Activated T-helper 2 cell treated with anti-CD3 and anti-CD28 coated beads, Interferon-gamma antibody, Interleukin-2, Interleukin-4, amounts not matched to agents 10 μg/mL and 5 μg/mL and 100 μg/mL, durations not matched to agents 14 hours and 24 hours and 36 hours (primary cell): ENCODE measurements at regions not wholly inside any gene's neighbourhood (a gene's known extent, or its start where the extent isn't known, plus 50 kb on each side); places are given as distances from the start of the nearest gene placed in this dataset.

ENCODE experiments used
- DNase-seq: peaks from one replicate; pipeline ENCODE4 v3.0.0; 2021; ENCODE audit warnings: low spot score
- H3K27ac Mint-ChIP-seq: one replicate; pipeline ENCODE4 v1.8.0; 2021; ENCODE audit warnings: mixed read lengths
- H3K27me3 Mint-ChIP-seq: one replicate; pipeline ENCODE4 v1.8.0; 2021; ENCODE audit warnings: low read depth, mixed read lengths
- H3K36me3 Mint-ChIP-seq: one replicate; pipeline ENCODE4 v1.8.0; 2021; ENCODE audit warnings: low read depth, mixed read lengths
- H3K4me1 Mint-ChIP-seq: one replicate; pipeline ENCODE4 v1.8.0; 2021; ENCODE audit warnings: low read depth, mixed read lengths
- H3K4me3 Mint-ChIP-seq: one replicate; pipeline ENCODE4 v1.8.0; 2021; ENCODE audit warnings: low read depth, mild to moderate bottlenecking, moderate library complexity, mixed read lengths
- H3K9me3 Mint-ChIP-seq: one replicate; pipeline ENCODE4 v1.8.0; 2021; ENCODE audit warnings: mixed read lengths
- intact Hi-C: fragments of 100-400 bp; cut with micrococcal nuclease; formaldehyde crosslinking; loops from one replicate; pipeline ENCODE4 v1.15.1; 2023

DNA sequence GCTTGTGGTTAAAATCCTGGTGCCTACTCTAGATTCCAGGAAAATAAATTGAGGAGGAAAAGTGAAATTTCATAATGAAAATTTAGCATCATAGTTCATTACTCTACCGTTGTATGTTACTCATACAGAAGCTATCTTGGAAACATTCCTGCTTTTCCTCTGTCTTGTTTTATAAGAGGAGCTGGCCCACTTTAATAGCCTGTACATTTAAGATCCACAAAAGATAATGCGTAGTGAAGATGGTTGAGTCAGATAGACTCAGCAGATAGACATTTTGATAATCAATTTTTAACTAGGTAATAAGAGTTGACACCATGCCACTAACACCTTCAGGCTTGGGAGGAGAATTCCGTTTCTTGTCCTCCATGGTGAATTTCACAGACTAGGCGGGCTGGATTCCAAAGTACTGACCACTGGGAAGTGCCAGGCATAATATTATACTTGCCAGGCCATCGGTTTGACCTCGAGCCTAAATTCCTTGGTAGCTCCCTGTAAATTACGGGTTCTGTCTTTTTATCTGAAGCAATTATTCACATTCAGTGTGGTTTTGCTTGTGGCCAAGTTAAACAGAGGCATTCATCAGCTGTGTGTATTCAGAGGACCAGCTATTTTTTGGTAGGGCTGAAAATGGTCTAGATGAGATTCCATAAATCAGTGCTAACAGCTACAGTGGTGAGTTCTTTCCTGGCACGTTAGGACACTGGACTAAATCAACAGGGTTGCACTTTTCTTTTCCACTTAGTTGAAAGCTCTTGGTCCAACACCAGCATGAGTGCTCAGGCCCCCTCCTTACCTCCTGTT is 111.9 kb upstream of the KAZN start:
- DNase-seq: no peak
- H3K27ac Mint-ChIP-seq: no peak overlapping the region
- no peaks in the 10 kb centered on the region for H3K27me3 Mint-ChIP-seq
- no peak overlapping the region for H3K4me3 Mint-ChIP-seq
- no peaks in the 10 kb centered on the region for H3K36me3 Mint-ChIP-seq
- no peaks in the 10 kb centered on the region for H3K9me3 Mint-ChIP-seq
- H3K4me1 Mint-ChIP-seq: no peaks in the 10 kb centered on the region
- intact Hi-C loops: no loop called here

DNA sequence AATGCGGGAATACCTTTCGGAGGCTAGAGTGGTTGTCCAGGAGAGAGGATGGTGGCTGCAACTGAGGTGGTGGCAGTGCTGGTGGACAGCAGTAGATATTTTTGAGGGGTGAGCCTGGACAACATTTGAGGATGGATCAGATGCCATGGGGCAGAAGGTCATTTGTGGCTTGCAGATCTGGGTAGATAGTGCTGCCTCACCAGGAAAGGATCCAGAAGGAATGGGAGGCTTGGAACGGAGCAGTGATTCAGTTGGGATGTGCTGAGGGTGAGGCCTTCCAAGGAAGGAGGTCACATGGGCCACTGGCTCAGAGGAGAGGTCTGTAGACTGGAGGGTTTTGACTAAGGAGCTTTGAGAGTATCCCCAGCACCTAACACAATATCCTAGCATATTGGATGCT is 110.8 kb upstream of the KAZN start:
- no peaks in the 10 kb centered on the region for H3K4me1 Mint-ChIP-seq
- no peaks in the 10 kb centered on the region for H3K36me3 Mint-ChIP-seq
- no peak for DNase-seq
- no peaks in the 10 kb centered on the region for H3K9me3 Mint-ChIP-seq
- intact Hi-C loops: no loop called here
- no peak overlapping the region for H3K4me3 Mint-ChIP-seq
- H3K27me3 Mint-ChIP-seq: no peaks in the 10 kb centered on the region
- H3K27ac Mint-ChIP-seq: no peak overlapping the region

DNA sequence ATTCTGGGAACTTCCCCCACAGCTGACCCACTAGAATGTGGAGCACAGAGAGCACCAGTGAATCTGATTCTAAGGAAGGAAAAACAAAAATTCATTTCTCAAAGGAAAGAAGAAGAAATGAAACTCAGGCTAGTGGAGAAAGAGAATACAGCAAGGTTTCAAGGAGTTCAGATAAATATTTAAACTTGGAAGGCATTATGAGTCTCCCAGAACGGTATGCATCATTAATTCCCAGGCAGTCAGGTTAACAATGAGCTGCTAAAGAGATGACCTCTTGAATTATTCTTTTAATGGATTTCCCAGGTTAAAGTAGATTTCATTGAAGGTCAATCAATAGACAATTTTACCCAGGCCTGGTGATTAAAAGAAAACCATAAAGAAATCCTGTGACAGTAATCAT is 103.6 kb upstream of the KAZN start:
- Mint-ChIP-seq H3K4me1 (no peaks in the 10 kb centered on the region), H3K27ac (no peak overlapping the region), H3K36me3 (no peaks in the 10 kb centered on the region), H3K4me3 (no peak overlapping the region), H3K27me3 (peaks cover 2% of the 10 kb centered on the region), H3K9me3 (no peaks in the 10 kb centered on the region)
- intact Hi-C loops: no loop called here
- no peak for DNase-seq

DNA sequence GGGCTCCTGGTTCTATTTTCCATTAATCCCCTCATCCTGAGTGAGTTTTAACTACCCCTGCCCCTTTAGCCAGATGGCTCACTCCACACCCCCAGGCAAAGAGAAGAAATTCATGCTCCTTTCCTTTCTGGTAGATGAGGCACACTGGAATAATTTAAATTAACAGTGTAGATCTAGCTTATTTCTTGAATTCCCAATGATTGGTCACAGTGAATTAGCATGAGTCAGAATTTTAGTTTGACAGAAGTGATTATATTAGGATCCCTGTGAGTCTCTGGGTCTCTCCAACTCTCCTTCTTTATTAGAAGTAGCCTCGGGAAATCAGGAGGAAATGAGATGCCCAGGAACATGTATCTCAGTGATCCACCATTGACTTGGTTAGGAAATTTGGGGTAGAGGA is 103.1 kb upstream of the KAZN start:
- Mint-ChIP-seq H3K4me3 (no peak overlapping the region), H3K36me3 (no peaks in the 10 kb centered on the region), H3K9me3 (no peaks in the 10 kb centered on the region), H3K4me1 (peaks cover 3% of the 10 kb centered on the region), H3K27me3 (peaks cover 2% of the 10 kb centered on the region), H3K27ac (no peak overlapping the region)
- intact Hi-C loops: no loop called here
- no peak for DNase-seq

DNA sequence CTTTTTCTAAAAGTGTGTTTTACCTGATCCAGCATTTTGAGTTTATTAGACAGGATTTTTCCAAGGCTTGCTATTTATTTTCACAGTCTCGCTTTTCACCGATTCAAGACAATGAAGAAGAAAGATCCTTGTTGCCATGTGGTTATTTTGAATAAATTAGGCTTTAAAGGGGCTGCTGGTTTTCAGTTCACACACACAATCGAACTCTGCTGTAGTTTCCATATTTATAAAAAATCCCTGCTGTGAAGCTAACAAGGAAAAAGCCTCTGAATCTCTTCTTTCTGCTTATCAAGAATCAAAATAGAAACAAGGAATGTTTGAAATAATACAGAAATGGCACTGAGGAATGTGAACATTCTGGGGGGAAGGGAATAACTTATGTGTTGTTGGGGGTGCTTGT is 102.5 kb upstream of the KAZN start:
- H3K27ac Mint-ChIP-seq: no peak overlapping the region
- no peaks in the 10 kb centered on the region for H3K36me3 Mint-ChIP-seq
- peaks cover 4% of the 10 kb centered on the region for H3K4me1 Mint-ChIP-seq
- H3K27me3 Mint-ChIP-seq: peaks cover 2% of the 10 kb centered on the region
- DNase-seq: no peak
- no peaks in the 10 kb centered on the region for H3K9me3 Mint-ChIP-seq
- no peak overlapping the region for H3K4me3 Mint-ChIP-seq
- intact Hi-C loops: no loop called here

DNA sequence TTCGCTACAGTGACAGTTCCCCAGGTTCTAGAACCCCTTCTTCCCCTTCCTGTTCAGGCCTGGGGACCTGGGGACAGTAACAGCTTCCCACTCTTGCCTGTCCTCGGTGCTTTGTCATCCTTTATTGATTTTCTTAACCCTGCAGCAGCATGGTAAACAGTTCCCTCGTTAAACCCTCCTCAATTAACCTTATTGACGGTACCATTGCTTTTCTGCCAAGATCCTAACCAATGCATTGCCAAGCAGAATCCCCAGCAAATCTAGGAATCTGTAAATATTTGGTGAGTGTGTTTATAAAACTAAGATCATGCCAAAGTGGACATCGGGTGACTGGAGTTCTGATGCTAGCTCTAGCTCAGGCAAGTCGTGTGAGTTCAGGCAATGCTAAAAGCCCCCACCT is 99.6 kb upstream of the KAZN start:
- Mint-ChIP-seq H3K9me3 (no peaks in the 10 kb centered on the region), H3K4me1 (peaks cover 4% of the 10 kb centered on the region)

DNA sequence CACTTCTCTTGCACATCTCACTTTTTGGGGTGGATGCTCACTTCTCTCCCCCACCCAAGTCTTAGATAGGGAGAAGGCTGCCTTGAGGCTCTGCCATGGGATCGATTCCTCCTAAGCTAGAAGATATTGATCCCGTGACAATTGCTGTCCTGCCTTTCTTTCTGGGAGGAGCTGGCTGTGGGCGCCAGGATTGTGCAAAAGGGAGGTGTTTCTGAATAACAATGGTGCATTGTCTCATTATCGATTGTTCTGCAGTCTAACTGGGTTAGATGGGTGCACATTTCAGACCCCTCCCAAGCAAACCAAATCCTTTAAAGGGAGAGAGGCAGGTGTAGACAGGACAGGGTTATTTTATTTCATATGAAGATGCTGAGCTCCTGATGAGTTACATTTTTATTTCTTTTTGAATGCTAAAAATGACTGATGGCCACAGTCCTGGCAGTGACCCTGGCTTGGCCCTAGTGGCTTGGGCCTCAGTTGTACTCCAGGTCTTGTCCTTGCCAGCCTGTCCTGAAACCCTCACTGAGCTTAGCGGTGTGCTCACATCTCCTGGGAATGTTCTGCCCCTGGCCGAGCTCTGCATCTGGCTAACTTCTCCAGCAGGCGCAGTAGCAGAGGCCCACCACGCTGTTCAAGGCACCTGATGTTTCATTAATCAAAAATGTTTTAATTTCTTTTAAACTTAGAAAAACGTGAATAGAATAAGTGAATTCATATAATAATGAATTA is 99.0 kb upstream of the KAZN start:
- Mint-ChIP-seq H3K36me3 (no peaks in the 10 kb centered on the region), H3K27ac (no peak overlapping the region), H3K4me3 (no peak overlapping the region), H3K27me3 (peaks cover 2% of the 10 kb centered on the region), H3K9me3 (no peaks in the 10 kb centered on the region), H3K4me1 (peaks cover 4% of the 10 kb centered on the region)
- intact Hi-C loops: no loop called here
- DNase-seq: no peak

More for the DNA sequence above, 99.6 kb upstream of the KAZN start:
- Mint-ChIP-seq H3K4me3 (no peak overlapping the region), H3K36me3 (no peaks in the 10 kb centered on the region), H3K27ac (no peak overlapping the region), H3K27me3 (peaks cover 2% of the 10 kb centered on the region)
- DNase-seq: no peak
- intact Hi-C loops: no loop called here

DNA sequence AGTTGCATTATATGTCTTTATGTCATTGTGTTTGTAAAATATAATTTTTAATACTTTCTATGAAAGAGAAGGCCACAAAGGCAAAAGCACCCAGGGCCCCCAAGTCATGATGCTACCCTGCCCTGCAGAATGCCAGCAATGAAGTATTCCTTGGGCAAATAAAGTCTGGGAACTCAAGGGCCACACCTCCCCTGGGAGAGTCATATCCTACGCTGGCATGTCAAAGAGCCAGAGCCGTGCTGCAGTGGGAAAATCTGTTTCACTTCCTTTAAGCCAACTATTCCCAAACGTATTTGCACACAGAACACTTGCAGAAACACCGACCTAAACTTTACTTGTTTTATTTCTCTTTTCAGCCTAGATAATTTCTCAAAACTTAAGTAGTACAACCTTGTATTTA is 98.4 kb upstream of the KAZN start:
- Mint-ChIP-seq H3K27me3 (peaks cover 2% of the 10 kb centered on the region), H3K4me1 (peaks cover 4% of the 10 kb centered on the region), H3K4me3 (no peak overlapping the region), H3K9me3 (no peaks in the 10 kb centered on the region), H3K36me3 (no peaks in the 10 kb centered on the region), H3K27ac (no peak overlapping the region)
- no peak for DNase-seq
- intact Hi-C loops: no loop called here

DNA sequence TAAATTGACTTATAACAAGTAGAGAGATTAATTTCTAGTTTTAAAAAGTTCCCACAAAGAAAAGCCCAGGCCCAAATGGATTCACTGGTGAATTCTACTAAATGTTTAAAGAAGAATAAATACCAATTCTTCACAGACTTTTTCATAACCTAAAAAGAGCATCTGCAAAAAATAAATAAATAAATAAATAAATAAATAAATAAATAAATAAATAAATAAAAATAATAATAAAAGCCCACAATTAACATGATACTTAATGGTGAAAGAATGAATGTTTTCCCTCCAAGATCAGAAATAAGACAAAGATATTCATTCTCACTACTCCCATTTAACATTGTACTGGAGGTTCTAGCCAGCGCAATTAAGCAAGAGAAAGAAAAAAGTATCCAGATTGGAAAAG is 97.6 kb upstream of the KAZN start:
- H3K36me3 Mint-ChIP-seq: no peaks in the 10 kb centered on the region
- H3K4me1 Mint-ChIP-seq: peaks cover 4% of the 10 kb centered on the region
- no peak overlapping the region for H3K27ac Mint-ChIP-seq
- intact Hi-C loops: no loop called here
- peaks cover 2% of the 10 kb centered on the region for H3K27me3 Mint-ChIP-seq
- H3K4me3 Mint-ChIP-seq: no peak overlapping the region
- H3K9me3 Mint-ChIP-seq: no peaks in the 10 kb centered on the region
- no peak for DNase-seq

DNA sequence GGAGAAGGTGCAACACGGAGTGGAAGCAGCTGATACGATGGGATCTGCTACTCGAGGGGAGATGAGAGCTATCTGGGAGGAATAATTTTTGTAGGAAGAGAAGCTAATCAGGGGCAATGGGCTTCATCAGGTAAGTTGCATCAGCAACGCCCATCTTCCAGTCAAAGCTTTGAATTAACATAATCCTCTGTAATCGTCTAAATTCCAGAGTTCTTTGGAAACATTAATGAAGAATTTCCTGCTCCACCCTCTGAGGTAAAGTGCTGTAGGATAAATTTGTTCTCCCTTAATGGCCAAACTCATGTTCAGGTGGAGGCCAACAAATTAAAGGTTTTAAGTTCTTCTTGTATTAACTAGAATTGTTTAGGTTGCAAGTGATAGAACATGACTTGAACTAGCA is 94.0 kb upstream of the KAZN start:
- no peak overlapping the region for H3K27ac Mint-ChIP-seq
- H3K9me3 Mint-ChIP-seq: no peaks in the 10 kb centered on the region
- no peak for DNase-seq
- H3K27me3 Mint-ChIP-seq: no peaks in the 10 kb centered on the region
- no peak overlapping the region for H3K4me3 Mint-ChIP-seq
- H3K36me3 Mint-ChIP-seq: no peaks in the 10 kb centered on the region
- intact Hi-C loops: no loop called here
- H3K4me1 Mint-ChIP-seq: peaks cover 4% of the 10 kb centered on the region

DNA sequence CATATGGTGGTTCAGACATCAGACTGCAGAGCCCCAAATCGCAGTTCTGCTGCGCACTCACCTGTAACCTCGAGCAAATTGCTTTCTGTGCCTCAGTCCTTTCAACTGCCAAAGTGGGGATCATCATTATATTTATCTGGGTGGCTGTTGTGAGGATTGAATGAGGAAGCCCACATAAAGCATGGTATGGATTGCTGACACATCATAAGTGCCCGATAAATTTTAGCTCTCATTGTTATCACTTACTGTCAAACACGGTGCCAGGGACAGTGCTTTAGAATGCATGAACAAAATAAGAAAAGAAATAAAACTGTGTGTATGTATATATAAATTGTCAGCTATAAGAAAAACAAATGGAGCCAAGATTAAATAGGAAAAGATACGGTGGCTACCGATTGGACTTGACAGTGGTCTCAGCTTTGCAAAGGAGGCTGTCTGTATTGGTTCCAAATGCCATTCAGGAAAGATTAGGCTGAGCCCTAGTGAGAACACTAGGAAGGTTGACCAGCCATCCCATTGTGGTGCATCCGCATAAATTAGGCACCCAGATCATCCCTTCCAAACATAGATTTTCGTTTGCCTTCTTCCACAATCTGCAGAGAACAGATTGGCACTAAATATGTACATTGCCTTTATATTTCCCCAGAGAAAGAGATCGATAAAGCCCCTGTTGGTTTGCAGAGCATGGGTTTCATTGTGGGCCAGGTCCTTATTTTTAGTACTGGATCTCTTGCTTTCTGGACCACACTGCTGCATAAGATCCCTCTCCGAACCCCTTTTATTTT is 91.8 kb upstream of the KAZN start:
- Mint-ChIP-seq H3K27ac (no peak overlapping the region), H3K4me1 (no peaks in the 10 kb centered on the region), H3K4me3 (no peak overlapping the region), H3K36me3 (no peaks in the 10 kb centered on the region), H3K27me3 (no peaks in the 10 kb centered on the region), H3K9me3 (no peaks in the 10 kb centered on the region)
- intact Hi-C loops: no loop called here
- no peak for DNase-seq

DNA sequence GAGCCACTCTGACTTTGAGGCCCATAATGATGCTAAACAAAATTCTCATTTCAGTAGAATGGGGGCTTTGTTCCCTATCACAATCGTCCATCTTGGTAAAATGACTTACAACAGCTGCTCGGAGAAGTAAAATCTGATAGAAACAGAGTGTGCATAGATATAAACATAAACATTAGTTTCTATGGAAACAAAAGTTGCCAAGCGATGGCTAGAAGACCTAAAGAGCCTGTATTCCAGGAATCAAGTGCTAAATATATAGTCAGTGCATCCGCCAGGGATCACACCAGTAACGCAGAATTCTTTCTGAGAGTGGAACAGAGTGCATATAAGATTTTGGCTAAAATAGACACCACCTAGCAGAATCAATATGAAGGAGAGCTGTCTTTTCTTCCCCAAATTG is 91.2 kb upstream of the KAZN start:
- Mint-ChIP-seq H3K4me1 (no peaks in the 10 kb centered on the region), H3K4me3 (no peak overlapping the region), H3K27me3 (no peaks in the 10 kb centered on the region), H3K36me3 (no peaks in the 10 kb centered on the region), H3K9me3 (no peaks in the 10 kb centered on the region), H3K27ac (no peak overlapping the region)
- intact Hi-C loops: no loop called here
- no peak for DNase-seq

DNA sequence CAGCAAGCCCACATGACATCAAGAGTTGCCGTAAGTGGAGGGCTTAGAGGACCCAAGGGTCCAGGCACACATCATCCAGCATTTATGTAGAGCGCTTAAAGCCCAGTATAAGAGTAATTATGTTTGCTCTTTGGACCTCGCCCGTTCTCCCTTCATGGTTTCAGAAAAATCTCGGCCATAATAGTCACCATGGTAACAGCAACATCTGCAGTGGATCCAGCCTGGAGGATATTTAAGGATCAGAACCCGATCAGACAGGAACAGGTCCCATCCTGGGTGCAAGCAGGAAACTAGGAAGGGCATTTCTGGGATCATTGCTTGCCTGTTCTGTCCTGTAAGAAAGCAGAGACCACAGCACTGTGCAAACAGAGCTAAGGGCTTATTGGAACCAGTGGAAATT is 89.9 kb upstream of the KAZN start:
- Mint-ChIP-seq H3K27me3 (no peaks in the 10 kb centered on the region), H3K9me3 (no peaks in the 10 kb centered on the region), H3K4me1 (no peaks in the 10 kb centered on the region), H3K27ac (no peak overlapping the region), H3K4me3 (no peak overlapping the region), H3K36me3 (no peaks in the 10 kb centered on the region)
- intact Hi-C loops: no loop called here
- no peak for DNase-seq
